Erythroblast (primary cell): ENCODE measurements at regions not wholly inside any gene's neighbourhood (a gene's known extent, or its start where the extent isn't known, plus 50 kb on each side); places are given as distances from the start of the nearest gene placed in this dataset.

Experiments used
- DNase-seq, 2 experiments: peaks; one replicate each; lab custom pipeline; 2025; lab: John Stamatoyannopoulos, UW
- GATA1 ChIP-seq: IDR thresholded peaks from 2 replicates; pipeline ENCODE4 v1.6.1; 2011; ENCODE audit warnings: low read depth, mild to moderate bottlenecking, control low read depth, low read length, moderate library complexity
- POLR2A ChIP-seq: IDR thresholded peaks from 2 replicates; pipeline ENCODE4 v1.6.1; 2011; ENCODE audit warnings: mild to moderate bottlenecking, low read length

GRCh38 chr5:158302029-158302428 is 443.1 kb upstream of the CLINT1 start:
- no peak for TF ChIP-seq POLR2A
- no peak for TF ChIP-seq GATA1
- DNase-seq: no peak

DNA sequence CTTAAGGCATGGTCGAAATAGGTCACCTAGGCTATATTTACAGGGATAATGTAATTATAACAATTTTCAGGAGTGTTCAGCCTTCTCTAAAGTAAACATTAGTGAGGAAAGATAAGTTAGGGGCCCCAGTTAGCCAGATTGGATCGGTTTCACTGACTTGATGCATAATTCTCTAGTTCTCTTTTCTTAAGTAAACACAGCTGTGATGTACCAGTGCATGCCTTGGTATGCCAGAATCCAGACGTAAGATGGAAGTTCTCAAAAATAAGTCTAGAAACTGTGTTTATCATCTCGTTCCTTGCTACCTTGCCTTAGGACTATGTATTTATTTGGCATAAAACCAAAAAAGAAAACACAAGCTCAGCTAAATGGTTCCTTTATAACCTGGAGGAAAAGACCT is 442.2 kb upstream of the CLINT1 start:
- no peak for TF ChIP-seq POLR2A
- no peak for TF ChIP-seq GATA1
- DNase-seq: no peak

GRCh38 chr5:158300256-158300655 is 441.3 kb upstream of the CLINT1 start:
- no peak for DNase-seq

DNA sequence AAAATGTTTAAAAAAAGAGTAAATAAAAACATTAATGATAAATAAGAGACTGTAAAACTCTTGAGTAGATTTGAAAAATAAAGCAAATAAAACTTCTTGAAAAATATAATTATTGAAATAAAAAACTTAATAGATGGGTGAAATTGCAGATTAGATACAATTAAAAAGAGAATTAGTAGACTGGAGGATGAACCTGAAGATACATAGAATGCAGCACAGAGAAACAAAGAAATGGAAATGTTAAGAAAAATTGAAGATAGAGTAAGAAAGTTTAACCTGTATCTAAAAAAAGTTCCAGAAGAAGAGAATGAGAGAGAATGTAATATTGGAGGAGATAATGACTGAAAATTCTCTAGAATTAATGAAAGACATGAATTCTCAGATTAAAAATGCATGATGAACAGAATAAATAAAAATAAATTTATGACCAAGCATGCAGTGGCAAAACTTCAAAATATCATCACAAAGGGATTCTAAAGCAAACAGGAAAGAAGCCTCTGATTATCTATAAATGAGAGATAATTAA is 438.1 kb upstream of the CLINT1 start:
- no peak for TF ChIP-seq GATA1
- TF ChIP-seq POLR2A: no peak

More at GRCh38 chr5:158300256-158300655, 441.3 kb upstream of the CLINT1 start:
- TF ChIP-seq POLR2A (no peak), GATA1 (no peak)

GRCh38 chr5:158294701-158295100 is 435.8 kb upstream of the CLINT1 start:
- DNase-seq: no peak
- no peak for TF ChIP-seq POLR2A

More for the DNA sequence above, 438.1 kb upstream of the CLINT1 start:
- no peak for DNase-seq

DNA sequence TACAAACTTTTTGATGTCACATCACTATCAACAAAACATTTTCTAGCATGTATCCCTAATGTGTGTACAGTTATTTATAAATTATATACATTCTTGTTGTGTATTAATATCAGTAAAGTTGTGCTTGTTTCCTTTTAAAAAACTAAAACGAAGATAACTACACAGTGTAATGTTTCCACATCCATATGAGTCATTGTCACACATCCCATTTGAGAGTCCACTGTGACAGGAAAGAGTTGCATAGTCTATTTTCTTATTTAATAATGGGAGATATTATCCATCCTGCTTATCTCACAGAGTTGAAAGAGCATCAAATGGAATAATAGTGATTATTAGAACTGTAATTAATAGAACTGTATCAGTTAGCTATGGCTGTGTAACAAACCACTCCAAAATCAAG is 434.0 kb upstream of the CLINT1 start:
- no peak for DNase-seq
- TF ChIP-seq POLR2A: no peak
- TF ChIP-seq GATA1: no peak

DNA sequence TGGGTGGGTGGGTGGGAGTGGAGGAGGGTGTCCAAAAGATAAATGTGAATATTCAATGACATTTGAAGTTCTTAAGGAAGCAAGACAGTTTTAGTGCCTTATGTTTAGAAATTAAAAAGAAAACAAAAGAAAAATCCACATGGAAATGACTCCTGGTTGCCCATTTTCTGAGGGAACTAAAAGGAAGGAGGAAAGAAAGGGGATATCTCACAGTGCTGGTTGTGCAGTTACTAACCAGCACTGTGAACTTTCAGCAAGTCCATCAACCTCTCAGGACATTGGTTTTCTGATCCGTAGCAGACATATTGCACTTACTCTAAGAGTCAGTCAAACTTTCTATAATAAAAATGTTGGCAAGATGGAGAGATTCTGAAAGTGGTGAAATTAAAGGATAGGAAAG is 431.0 kb upstream of the CLINT1 start:
- DNase-seq: no peak

DNA sequence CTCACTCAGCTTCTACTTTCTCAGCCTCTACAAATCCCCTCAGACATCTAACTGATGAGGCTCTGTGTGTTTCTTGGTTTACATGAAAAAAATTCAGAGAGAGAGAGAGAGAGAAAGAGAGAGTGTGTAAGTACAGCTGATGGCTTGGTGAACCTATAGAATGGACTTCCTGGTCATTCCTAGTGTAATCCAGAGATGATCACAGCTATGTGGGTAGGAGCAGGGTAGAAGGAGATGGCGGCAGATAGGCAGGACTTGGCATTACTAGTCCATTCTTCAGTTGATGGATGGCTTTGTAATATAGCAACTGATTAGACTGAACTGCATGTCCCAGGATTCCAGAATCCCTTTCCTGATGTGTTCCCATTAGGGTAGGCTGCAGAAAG is 429.3 kb upstream of the CLINT1 start:
- no peak for DNase-seq
- TF ChIP-seq POLR2A (no peak), GATA1 (no peak)

More for the DNA sequence above, 431.0 kb upstream of the CLINT1 start:
- TF ChIP-seq GATA1 (no peak), POLR2A (no peak)

- TF ChIP-seq POLR2A: no peak
- no peak for DNase-seq
Measured at GRCh38 chr5:158287643-158288271, 428.8 kb upstream of the CLINT1 start.

DNA sequence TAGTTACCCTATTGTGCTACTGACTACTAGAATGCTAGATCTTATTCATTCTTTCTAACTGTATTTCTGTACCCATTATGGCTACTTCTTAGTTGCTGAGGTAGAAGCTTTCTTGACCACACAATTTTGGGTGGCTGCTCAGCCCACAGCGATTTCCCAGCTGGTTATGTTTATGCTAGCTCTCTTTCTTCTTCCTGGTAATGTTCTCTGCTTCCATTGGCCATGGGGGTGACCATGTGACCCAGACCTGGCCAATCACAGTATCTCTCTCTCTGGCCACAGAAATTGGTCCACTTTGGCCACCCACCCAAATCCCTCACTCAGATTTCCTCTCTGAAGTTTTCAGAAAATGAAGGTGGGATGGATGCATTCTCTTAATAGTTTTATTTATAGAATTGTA is 427.9 kb upstream of the CLINT1 start:
- no peak for DNase-seq
- no peak for TF ChIP-seq POLR2A
- TF ChIP-seq GATA1: no peak

- DNase-seq: no peak
- TF ChIP-seq POLR2A (no peak), GATA1 (no peak)
Measured at GRCh38 chr5:158285698-158286097, 426.8 kb upstream of the CLINT1 start.

DNA sequence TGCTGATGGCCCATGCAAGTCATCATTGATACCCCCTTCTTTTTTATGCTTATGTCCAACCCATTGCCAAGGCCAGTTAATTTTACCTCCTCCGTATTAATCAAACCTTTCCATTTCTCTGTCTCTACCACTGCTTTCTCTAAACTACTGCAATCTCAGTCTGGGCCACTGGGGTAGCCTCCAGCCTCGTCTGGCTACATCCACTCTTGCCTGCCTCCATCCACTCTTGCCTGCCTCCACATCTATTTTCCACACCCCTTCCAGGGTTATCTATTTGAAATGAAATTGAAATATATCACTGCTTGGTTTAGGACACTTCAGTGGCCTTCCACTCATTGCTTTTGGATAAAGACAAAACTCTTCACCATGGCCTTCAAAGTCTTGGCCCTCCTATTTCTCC is 425.3 kb upstream of the CLINT1 start:
- no peak for TF ChIP-seq GATA1
- no peak for TF ChIP-seq POLR2A
- DNase-seq: no peak

DNA sequence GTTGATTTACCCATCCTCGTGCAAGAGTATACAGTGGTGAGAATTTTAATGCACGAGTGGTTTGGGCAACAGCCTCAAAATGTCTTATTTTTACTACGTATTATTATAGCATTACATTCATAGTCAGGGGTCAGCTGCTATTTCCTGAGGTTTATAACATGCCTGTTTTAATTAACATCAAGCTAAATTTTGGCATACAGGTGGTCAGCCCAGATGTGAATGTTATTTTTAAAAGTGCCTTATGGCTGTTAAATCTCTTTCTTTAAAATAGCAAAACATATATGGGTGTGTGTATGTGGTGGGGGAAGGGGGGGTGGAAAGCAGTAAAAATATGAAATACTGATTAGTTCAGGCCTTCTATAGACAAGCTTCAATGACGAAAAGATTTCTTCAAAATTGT is 424.5 kb upstream of the CLINT1 start:
- DNase-seq: no peak
- TF ChIP-seq GATA1: no peak
- no peak for TF ChIP-seq POLR2A

- TF ChIP-seq POLR2A (no peak), GATA1 (no peak)
- DNase-seq: no peak
Measured at GRCh38 chr5:158278216-158278925, 419.4 kb upstream of the CLINT1 start.
